ENCODE measurements at regions not wholly inside any gene's neighbourhood (a gene's known extent, or its start where the extent isn't known, plus 50 kb on each side); places are given as distances from the start of the nearest gene placed in this dataset.

DNA sequence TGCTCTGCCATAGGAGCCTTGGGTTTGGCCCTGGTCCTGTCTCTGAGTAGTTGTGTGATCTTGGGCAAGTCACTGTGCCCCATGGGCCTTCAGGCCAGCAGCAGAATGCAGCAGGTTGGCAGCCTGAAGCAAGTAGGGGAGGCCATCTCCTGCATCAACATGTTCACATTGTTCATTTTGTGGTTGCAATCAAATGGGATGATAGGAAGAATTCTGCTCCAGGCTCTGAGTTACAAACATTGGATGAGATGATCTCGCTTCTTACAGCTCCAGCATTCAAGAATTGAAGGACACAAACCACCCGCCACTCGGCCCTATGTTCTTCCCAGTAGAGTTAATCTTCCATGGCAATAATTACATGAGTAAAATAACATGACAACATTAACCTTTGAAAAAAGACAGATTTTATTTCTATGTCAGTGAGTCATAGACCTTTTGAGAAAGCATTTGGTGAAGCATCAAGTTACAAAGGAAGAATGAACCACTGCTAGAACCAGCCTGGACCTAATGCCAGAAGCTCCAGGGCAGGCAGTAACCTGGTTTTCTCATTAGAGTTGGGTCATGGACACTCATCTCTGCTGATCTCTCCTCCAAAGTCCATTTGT lies 308.3 kb upstream of the NCAM1 start:
- Mint-ChIP-seq H3K9me3 (no peaks in the 10 kb centered on the region), H3K4me3 (no peak overlapping the region), H3K27ac (no peak overlapping the region), H3K27me3 (ENCODE audit: low read depth) (peaks cover 3% of the 10 kb centered on the region; the same call in 1 of the 2 replicates), H3K4me1 (peaks cover 15% of the 10 kb centered on the region), H3K36me3 (no peaks in the 10 kb centered on the region)
- ATAC-seq = no peak
- TF ChIP-seq ELF4 (CRISPR knock-in tag; IDR thresholded peaks at IDR 0.05; ENCODE audit: low read depth) (no peak), SOX15 (CRISPR knock-in tag; IDR thresholded peaks at IDR 0.05) (no peak), ZNF396 (CRISPR knock-in tag; IDR thresholded peaks at IDR 0.05; ENCODE audit: borderline replicate concordance) (no peak), ZNF532 (CRISPR knock-in tag; IDR thresholded peaks at IDR 0.05; ENCODE audit: borderline replicate concordance) (no peak), ZBTB21 (CRISPR knock-in tag; IDR thresholded peaks at IDR 0.05; ENCODE audit: borderline replicate concordance) (no peak), NFE2L1 (CRISPR knock-in tag; IDR thresholded peaks at IDR 0.05) (no peak), SMAD4 (CRISPR knock-in tag; IDR thresholded peaks at IDR 0.05) (no peak), ATF1 (CRISPR knock-in tag; IDR thresholded peaks at IDR 0.05) (no peak), ZNF425 (CRISPR knock-in tag; conservative IDR thresholded peaks at IDR 0.05) (no peak)
- TF ChIP-seq, protein P1, sequence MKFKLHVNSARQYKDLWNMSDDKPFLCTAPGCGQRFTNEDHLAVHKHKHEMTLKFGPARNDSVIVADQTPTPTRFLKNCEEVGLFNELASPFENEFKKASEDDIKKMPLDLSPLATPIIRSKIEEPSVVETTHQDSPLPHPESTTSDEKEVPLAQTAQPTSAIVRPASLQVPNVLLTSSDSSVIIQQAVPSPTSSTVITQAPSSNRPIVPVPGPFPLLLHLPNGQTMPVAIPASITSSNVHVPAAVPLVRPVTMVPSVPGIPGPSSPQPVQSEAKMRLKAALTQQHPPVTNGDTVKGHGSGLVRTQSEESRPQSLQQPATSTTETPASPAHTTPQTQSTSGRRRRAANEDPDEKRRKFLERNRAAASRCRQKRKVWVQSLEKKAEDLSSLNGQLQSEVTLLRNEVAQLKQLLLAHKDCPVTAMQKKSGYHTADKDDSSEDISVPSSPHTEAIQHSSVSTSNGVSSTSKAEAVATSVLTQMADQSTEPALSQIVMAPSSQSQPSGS (CRISPR knock-in tag; IDR thresholded peaks at IDR 0.05; ENCODE audit: borderline replicate concordance, low read depth) = no peak
- POLR2A ChIA-PET = no interaction called here
- CTCF ChIA-PET = no interaction called here
- no peak for DNase-seq (ENCODE audit: low spot score)

DNA sequence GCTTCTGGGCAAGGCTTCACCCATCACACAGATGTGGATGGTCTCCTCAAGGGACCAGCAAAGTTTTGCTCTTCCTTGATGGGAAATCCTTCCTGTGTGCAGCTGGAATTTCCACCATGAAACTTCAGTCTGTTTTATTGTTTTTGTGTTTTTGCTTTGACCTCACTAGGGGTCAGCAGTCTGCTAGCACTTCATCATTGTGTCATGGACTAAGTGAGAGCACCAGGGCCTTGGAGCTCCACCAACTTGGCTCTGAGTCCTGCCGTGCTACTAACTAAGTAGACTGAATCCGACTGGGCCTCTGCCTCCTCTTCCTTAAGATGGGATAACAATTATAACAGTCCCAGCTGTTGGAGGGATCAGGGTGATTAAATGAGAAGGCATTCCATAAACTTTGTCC lies 305.8 kb upstream of the NCAM1 start:
- Mint-ChIP-seq H3K9me3 (no peaks in the 10 kb centered on the region), H3K27ac (no peak overlapping the region), H3K27me3 (ENCODE audit: low read depth) (peaks cover 3% of the 10 kb centered on the region; the same call in 1 of the 2 replicates), H3K36me3 (no peaks in the 10 kb centered on the region), H3K4me1 (peaks cover 15% of the 10 kb centered on the region), H3K4me3 (no peak overlapping the region)
- DNase-seq (ENCODE audit: low spot score) = no peak
- CTCF ChIA-PET = interaction anchor here (0.5 to 1.5 kb wide), 2 partner anchors 275 to 635 kb away, joined by 3 read pairs; no protein-coding TSS in a partner anchor
- TF ChIP-seq CBFB (CRISPR knock-in tag; IDR thresholded peaks at IDR 0.05; ENCODE audit: low read depth) = no peak
- no peak for ATAC-seq
- POLR2A ChIA-PET = no interaction called here

DNA sequence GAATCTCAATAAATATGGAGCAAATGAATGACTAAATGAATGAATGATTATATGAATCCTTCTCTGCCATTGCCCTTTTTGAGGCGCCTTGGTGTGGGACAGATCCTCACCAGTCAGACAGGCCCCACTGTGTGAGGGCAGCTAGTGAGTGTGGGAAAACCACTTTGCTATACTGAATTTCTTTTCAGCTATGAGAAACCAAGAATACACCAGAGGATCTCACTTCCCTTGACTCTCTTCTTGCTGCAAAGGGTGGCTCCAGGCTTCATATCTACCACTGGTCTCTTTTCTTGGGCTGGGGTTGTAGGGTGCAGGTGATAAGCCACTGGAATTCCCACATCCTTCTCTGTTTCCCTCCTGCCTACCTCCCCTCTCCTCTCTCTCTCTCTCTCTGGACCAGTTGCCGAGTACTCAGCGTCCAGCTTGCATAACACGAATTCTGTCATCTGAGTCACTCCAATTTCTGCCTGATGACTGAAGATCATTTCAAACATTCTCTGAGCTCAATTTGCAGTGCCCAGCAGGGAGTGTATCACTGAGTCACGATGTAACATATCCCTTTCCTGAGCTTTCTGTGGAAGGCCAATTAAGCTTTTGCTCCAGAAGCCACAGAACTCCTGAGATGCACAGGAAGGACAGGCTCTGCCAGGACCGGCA lies 304.3 kb upstream of the NCAM1 start:
- CTCF ChIA-PET = no interaction called here
- Mint-ChIP-seq H3K9me3 (no peaks in the 10 kb centered on the region), H3K4me3 (no peak overlapping the region), H3K36me3 (no peaks in the 10 kb centered on the region), H3K27me3 (ENCODE audit: low read depth) (peaks cover 3% of the 10 kb centered on the region; the same call in 1 of the 2 replicates), H3K4me1 (peaks cover under 1% of the 10 kb centered on the region; the same call in 1 of the 2 replicates), H3K27ac (no peak overlapping the region)
- no peak for DNase-seq (ENCODE audit: low spot score)
- no peak for ATAC-seq
- POLR2A ChIA-PET = no interaction called here
- TF ChIP-seq, protein P2, sequence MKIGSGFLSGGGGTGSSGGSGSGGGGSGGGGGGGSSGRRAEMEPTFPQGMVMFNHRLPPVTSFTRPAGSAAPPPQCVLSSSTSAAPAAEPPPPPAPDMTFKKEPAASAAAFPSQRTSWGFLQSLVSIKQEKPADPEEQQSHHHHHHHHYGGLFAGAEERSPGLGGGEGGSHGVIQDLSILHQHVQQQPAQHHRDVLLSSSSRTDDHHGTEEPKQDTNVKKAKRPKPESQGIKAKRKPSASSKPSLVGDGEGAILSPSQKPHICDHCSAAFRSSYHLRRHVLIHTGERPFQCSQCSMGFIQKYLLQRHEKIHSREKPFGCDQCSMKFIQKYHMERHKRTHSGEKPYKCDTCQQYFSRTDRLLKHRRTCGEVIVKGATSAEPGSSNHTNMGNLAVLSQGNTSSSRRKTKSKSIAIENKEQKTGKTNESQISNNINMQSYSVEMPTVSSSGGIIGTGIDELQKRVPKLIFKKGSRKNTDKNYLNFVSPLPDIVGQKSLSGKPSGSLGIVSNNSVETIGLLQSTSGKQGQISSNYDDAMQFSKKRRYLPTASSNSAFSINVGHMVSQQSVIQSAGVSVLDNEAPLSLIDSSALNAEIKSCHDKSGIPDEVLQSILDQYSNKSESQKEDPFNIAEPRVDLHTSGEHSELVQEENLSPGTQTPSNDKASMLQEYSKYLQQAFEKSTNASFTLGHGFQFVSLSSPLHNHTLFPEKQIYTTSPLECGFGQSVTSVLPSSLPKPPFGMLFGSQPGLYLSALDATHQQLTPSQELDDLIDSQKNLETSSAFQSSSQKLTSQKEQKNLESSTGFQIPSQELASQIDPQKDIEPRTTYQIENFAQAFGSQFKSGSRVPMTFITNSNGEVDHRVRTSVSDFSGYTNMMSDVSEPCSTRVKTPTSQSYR (CRISPR knock-in tag; IDR thresholded peaks at IDR 0.05) = no peak
- TF ChIP-seq ELF4 (CRISPR knock-in tag; IDR thresholded peaks at IDR 0.05; ENCODE audit: low read depth) = no peak
- no peak for TF ChIP-seq HMGXB4 (CRISPR knock-in tag; IDR thresholded peaks at IDR 0.05)
- no peak for TF ChIP-seq ATF6 (CRISPR knock-in tag; IDR thresholded peaks at IDR 0.05)
- no peak for TF ChIP-seq FOXJ3 (CRISPR knock-in tag; IDR thresholded peaks at IDR 0.05; ENCODE audit: borderline replicate concordance)

Data from WTC11 (cell line).